RWPE2 (cell line): ENCODE measurements at regions not wholly inside any gene's neighbourhood (a gene's known extent, or its start where the extent isn't known, plus 50 kb on each side); places are given as distances from the start of the nearest gene placed in this dataset.
"Not testable (repeated sequence)": the region's sequence is repeated elsewhere in the genome, so short reads cannot be mapped to it uniquely, and the experiment has no call there.

Experiments used
- ATAC-seq: fragments of 200-7000 bp; cut with Tn5 transposase; 3 replicates; pipeline ENCODE4 v1.9.1; 2021; ENCODE audit warnings: low read depth
- DNase-seq: peaks from one replicate; pipeline ENCODE4 v3.0.0-alpha.2; 2020; ENCODE audit warnings: low spot score
- H3K27ac ChIP-seq: fragments of 450-650 bp; 2 replicates; pipeline ENCODE4 v1.5.1; 2017; ENCODE audit warnings: mild to moderate bottlenecking; ENCODE audit not compliant: poor library complexity, severe bottlenecking
- H3K27me3 ChIP-seq: fragments of 250-450 bp; sonication (Bioruptor Pico); 2 replicates; pipeline ENCODE4 v1.5.1; 2021; ENCODE audit warnings: mild to moderate bottlenecking, moderate library complexity; ENCODE audit not compliant: insufficient read depth, poor library complexity, severe bottlenecking
- H3K36me3 ChIP-seq: fragments of 250-450 bp; sonication (Bioruptor Pico); 2 replicates; pipeline ENCODE4 v1.5.1; 2020; ENCODE audit warnings: low read depth, mild to moderate bottlenecking, moderate library complexity
- H3K4me1 ChIP-seq: fragments of 250-450 bp; sonication (Bioruptor Pico); 2 replicates; pipeline ENCODE4 v1.5.1; 2021; ENCODE audit warnings: mild to moderate bottlenecking, moderate library complexity; ENCODE audit not compliant: insufficient read depth, poor library complexity, severe bottlenecking
- H3K4me3 ChIP-seq: fragments of 250-450 bp; sonication (Bioruptor Pico); 2 replicates; pipeline ENCODE4 v1.5.1; 2021; ENCODE audit warnings: mild to moderate bottlenecking, moderate library complexity; ENCODE audit not compliant: severe bottlenecking
- H3K9me3 ChIP-seq: fragments of 250-450 bp; sonication (Bioruptor Pico); 2 replicates; pipeline ENCODE4 v1.5.1; 2021; ENCODE audit warnings: mild to moderate bottlenecking, moderate library complexity; ENCODE audit not compliant: severe bottlenecking
- CTCF ChIP-seq: fragments of 450-650 bp; IDR thresholded peaks from one replicate; pipeline ENCODE4 v1.5.1; 2017; ENCODE audit warnings: mild to moderate bottlenecking, moderate library complexity; ENCODE audit not compliant: poor library complexity, severe bottlenecking

- Histone ChIP-seq H3K9me3 (no peaks in the 10 kb centered on the region), H3K36me3 (no peaks in the 10 kb centered on the region), H3K4me1 (peaks cover 5% of the 10 kb centered on the region), H3K4me3 (no peak overlapping the region), H3K27me3 (no peaks in the 10 kb centered on the region), H3K27ac (no peak overlapping the region)
- DNase-seq: no peak
- no peak for TF ChIP-seq CTCF
- ATAC-seq: no peak
Observed at GRCh38 chr10:29816801-29817558, 182.2 kb upstream of the SVIL start.

GRCh38 chr10:29815572-29815971, 180.8 kb upstream of the SVIL start:
- no peak overlapping the region for H3K27ac ChIP-seq
- DNase-seq (no peak), ATAC-seq (no peak)
- H3K9me3 ChIP-seq: no peaks in the 10 kb centered on the region
- H3K27me3 ChIP-seq: no peaks in the 10 kb centered on the region
- TF ChIP-seq CTCF: no peak
- H3K4me1 ChIP-seq: peaks cover 20% of the 10 kb centered on the region
- H3K36me3 ChIP-seq: no peaks in the 10 kb centered on the region
- no peak overlapping the region for H3K4me3 ChIP-seq

DNA sequence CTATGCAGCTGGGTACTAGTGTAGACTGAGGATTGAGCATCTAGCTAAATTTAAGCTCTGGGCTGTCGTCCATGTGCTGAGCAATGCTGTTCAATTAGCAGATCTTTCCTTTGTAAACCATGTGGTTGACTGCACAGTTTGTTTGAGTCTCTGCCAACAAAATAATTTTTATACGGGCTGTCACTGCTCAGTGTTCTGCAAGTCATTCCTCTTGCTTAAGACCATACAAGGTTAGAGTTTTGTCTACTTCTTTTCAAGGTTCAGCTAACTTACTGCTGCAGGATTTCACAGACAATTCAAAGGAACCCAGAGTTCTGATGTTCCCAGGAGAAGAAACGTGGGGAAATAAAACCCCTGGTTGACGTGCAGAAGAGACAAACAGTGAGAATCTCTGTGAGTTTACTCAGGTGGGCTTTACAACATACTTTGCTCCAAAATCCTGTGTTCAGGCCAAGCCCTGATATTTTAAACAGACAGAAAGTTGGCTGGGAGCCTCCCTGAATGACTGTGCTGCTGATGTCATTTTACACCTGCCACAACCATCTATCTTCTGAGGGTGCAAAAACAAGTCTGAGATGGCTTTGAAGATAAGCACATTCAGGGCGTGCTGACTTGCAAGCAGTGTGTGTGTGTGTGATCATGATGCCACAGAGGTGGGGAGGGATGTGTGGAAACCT, 177.1 kb upstream of the SVIL start:
- no peak overlapping the region for H3K4me3 ChIP-seq
- peak overlapping the region; percentile 79 for H3K27ac ChIP-seq
- ATAC-seq (peak; percentile 56), DNase-seq (no peak)
- no peak for TF ChIP-seq CTCF
- no peaks in the 10 kb centered on the region for H3K36me3 ChIP-seq
- H3K27me3 ChIP-seq: no peaks in the 10 kb centered on the region
- H3K9me3 ChIP-seq: no peaks in the 10 kb centered on the region
- peaks cover 33% of the 10 kb centered on the region for H3K4me1 ChIP-seq

DNA sequence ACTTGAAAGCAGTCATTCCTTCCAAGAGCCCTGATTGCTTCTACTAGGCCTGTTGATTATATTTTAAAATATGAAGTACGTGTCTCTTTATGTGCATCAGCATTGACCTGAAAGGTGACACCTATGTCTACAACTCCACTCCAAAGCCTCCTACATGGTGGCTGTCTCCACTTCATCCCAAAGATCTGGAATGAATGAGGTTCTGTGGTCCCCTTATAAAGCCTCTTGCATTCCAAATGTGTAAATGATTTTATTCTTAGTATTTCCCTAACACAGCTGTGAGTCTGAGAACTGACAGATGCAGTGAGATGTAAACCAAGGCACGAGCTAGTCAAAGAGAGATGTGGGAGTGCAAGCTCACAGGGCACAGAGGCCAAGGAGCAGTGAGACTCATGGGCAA, 176.0 kb upstream of the SVIL start:
- DNase-seq (no peak), ATAC-seq (no peak)
- no peaks in the 10 kb centered on the region for H3K27me3 ChIP-seq
- TF ChIP-seq CTCF: no peak
- no peak overlapping the region for H3K4me3 ChIP-seq
- no peaks in the 10 kb centered on the region for H3K9me3 ChIP-seq
- H3K27ac ChIP-seq: peak overlapping the region; percentile 79
- H3K36me3 ChIP-seq: no peaks in the 10 kb centered on the region
- peaks cover 41% of the 10 kb centered on the region for H3K4me1 ChIP-seq

DNA sequence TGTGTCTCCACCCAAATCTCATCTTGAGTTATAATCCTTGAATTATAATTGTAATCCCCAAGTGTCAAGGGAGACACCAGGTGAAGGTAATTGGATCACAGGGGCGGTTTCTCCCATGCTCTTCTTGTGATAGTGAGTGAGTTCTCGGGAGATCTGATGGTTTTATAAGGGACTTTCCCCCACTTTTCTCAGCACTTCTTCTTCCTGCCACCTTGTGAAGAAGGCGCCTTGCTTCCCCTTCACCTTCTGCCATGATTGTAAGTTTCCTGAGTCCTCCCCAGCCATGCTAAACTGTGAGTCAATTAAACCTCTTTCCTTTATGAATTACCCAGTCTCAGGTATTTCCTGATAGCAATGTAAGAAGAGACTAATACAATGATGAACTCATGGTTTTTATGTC, 175.5 kb upstream of the SVIL start:
- H3K9me3 ChIP-seq, ATAC-seq, H3K27me3 ChIP-seq, DNase-seq, H3K4me3 ChIP-seq, H3K36me3 ChIP-seq: not testable (repeated sequence)
- peaks cover 41% of the 10 kb centered on the region for H3K4me1 ChIP-seq
- peak overlapping the region; percentile 79 for H3K27ac ChIP-seq
